C4-2B (cell line): ENCODE measurements at regions not wholly inside any gene's neighbourhood (a gene's known extent, or its start where the extent isn't known, plus 50 kb on each side); places are given as distances from the start of the nearest gene placed in this dataset.

Experiments used
- CTCF ChIP-seq: fragments of 450-650 bp; conservative IDR thresholded peaks from 2 replicates; pipeline ENCODE4 v1.5.1; 2017; ENCODE audit warnings: mild to moderate bottlenecking
- ZFX ChIP-seq: fragments of 450-650 bp; IDR thresholded peaks from 2 replicates; pipeline ENCODE4 v1.6.1; 2017

- TF ChIP-seq CTCF (no peak), ZFX (no peak)
These were observed 117.4 kb upstream of the GDNF start for GRCh38 chr5:37957218-37957617.
